Gastroesophageal sphincter (tissue), 4 donors: ENCODE measurements at regions not wholly inside any gene's neighbourhood (a gene's known extent, or its start where the extent isn't known, plus 50 kb on each side); places are given as distances from the start of the nearest gene placed in this dataset.

Source experiments
- ATAC-seq: fragments of 150-250 bp; one replicate; pipeline ENCODE4 v1.9.1; 2016; ENCODE audit warnings: mild to moderate bottlenecking, moderate library complexity
- H3K27ac ChIP-seq, 4 donors: fragments of 200-600 bp; sonication (generic) in 3 of 4; 1 replicate in 3 of 4; 2 replicates in 1 of 4; pipeline ENCODE4 v1.5.1; 2016 to 2019
- H3K27me3 ChIP-seq: fragments of 200-600 bp; sonication (generic); one replicate; pipeline ENCODE4 v1.5.1; 2019
- H3K36me3 ChIP-seq, 2 donors: fragments of 200-600 bp; sonication (generic); one replicate each; pipeline ENCODE4 v1.5.1; 2019; ENCODE audit warnings: control low read depth in 1 of 2
- H3K4me1 ChIP-seq, 3 donors: fragments of 200-600 bp; sonication (generic); 1 replicate in 2 of 3; 2 replicates in 1 of 3; pipeline ENCODE4 v1.5.1; 2016 to 2019; ENCODE audit warnings: control low read depth in 2 of 3
- H3K4me3 ChIP-seq, 2 donors: fragments of 200-600 bp; sonication (generic); one replicate each; pipeline ENCODE4 v1.5.1; 2019; ENCODE audit warnings: mild to moderate bottlenecking in 1 of 2, moderate library complexity in 1 of 2
- H3K9me3 ChIP-seq, 3 donors: fragments of 200-600 bp; sonication (generic); one replicate each; pipeline ENCODE4 v1.5.1; 2017 to 2019; ENCODE audit warnings: control low read depth in 2 of 3
- CTCF ChIP-seq, 4 experiments: fragments of 200-600 bp in 2 of 4; fragments of 450-650 bp in 2 of 4; sonication (generic) in 1 of 4; IDR thresholded peaks; one replicate each; pipeline ENCODE4 v1.5.1; 2017 to 2019; ENCODE audit warnings: antibody characterized with exemption in 4 of 4, mild to moderate bottlenecking in 2 of 4, moderate library complexity in 2 of 4
- EP300 ChIP-seq: sonication (generic); formaldehyde crosslinking; IDR thresholded peaks from one replicate; pipeline ENCODE4 v1.6.1; 2017; ENCODE audit warnings: antibody characterized with exemption, mild to moderate bottlenecking
- POLR2A ChIP-seq, 2 donors: fragments of 450-650 bp; IDR thresholded peaks; one replicate each; pipeline ENCODE4 v1.6.1; 2017; ENCODE audit warnings: antibody characterized with exemption in 2 of 2, mild to moderate bottlenecking in 2 of 2, moderate library complexity in 1 of 2
- POLR2AphosphoS5 ChIP-seq: sonication (generic); formaldehyde crosslinking; IDR thresholded peaks from one replicate; pipeline ENCODE4 v1.6.1; 2017; ENCODE audit warnings: antibody characterized with exemption
- WGBS, 2 donors: methylation state at CpG; one replicate each; pipeline ENCODE4 v1.1.5; 2018; ENCODE audit warnings: low coverage in 1 of 2; 5-methylcytosine and 5-hydroxymethylcytosine counted together

- WGBS, 2 donors, result 36 to 54% methylated on average over 2 to 3 of the region's 4 CpGs
- no peaks in the 10 kb centered on the region for H3K9me3 ChIP-seq
- no peaks in the 10 kb centered on the region for H3K4me1 ChIP-seq
- ATAC-seq, result no peak
- TF ChIP-seq EP300 (no peak), POLR2AphosphoS5 (no peak), POLR2A (IDR thresholded peaks at IDR 0.05) (no peak), CTCF (IDR thresholded peaks at IDR 0.05) (no peak)
- H3K27ac ChIP-seq, result no peak overlapping the region
- no peak overlapping the region for H3K4me3 ChIP-seq
- no peaks in the 10 kb centered on the region for H3K36me3 ChIP-seq
- H3K27me3 ChIP-seq, result no peaks in the 10 kb centered on the region
These were observed 1100.6 kb upstream of the RBFOX1 start for GRCh38 chr16:6232056-6232455.

GRCh38 chr16:6231398-6231797, 1101.2 kb upstream of the RBFOX1 start:
- WGBS, 2 donors, result 92 to 100% methylated on average over 1 of the region's 1 CpG

GRCh38 chr16:6229186-6229585, 1103.5 kb upstream of the RBFOX1 start:
- H3K27ac ChIP-seq, result no peak overlapping the region
- H3K36me3 ChIP-seq, result no peaks in the 10 kb centered on the region
- no peak for ATAC-seq
- no peak overlapping the region for H3K4me3 ChIP-seq
- no peaks in the 10 kb centered on the region for H3K9me3 ChIP-seq
- TF ChIP-seq CTCF (IDR thresholded peaks at IDR 0.05), result no peak
- no peak for TF ChIP-seq POLR2A (IDR thresholded peaks at IDR 0.05)
- no peak for TF ChIP-seq EP300
- no peak for TF ChIP-seq POLR2AphosphoS5
- 65 to 66% methylated on average over 3 to 5 of the region's 6 CpGs for WGBS, 2 donors
- H3K27me3 ChIP-seq, result no peaks in the 10 kb centered on the region
- no peaks in the 10 kb centered on the region for H3K4me1 ChIP-seq

More at GRCh38 chr16:6231398-6231797, 1101.2 kb upstream of the RBFOX1 start:
- Histone ChIP-seq H3K9me3 (no peaks in the 10 kb centered on the region), H3K4me3 (no peak overlapping the region), H3K4me1 (no peaks in the 10 kb centered on the region), H3K27me3 (no peaks in the 10 kb centered on the region), H3K36me3 (no peaks in the 10 kb centered on the region), H3K27ac (no peak overlapping the region)
- TF ChIP-seq POLR2A (IDR thresholded peaks at IDR 0.05) (no peak), EP300 (no peak), CTCF (IDR thresholded peaks at IDR 0.05) (no peak), POLR2AphosphoS5 (no peak)
- no peak for ATAC-seq

GRCh38 chr16:6218855-6219254, 1113.8 kb upstream of the RBFOX1 start:
- Histone ChIP-seq H3K27ac (no peak overlapping the region), H3K27me3 (no peaks in the 10 kb centered on the region), H3K4me3 (no peak overlapping the region), H3K36me3 (no peaks in the 10 kb centered on the region), H3K4me1 (no peaks in the 10 kb centered on the region), H3K9me3 (peaks cover 0 to 5% (median 0%) of the 10 kb centered on the region in 3 donors)
- 43 to 44% methylated on average over 3 of the region's 3 CpGs for WGBS, 2 donors
- TF ChIP-seq CTCF (IDR thresholded peaks at IDR 0.05) (no peak), EP300 (no peak), POLR2AphosphoS5 (no peak), POLR2A (IDR thresholded peaks at IDR 0.05) (no peak)
- ATAC-seq, result no peak

- no peak overlapping the region for H3K27ac ChIP-seq
- ATAC-seq, result no peak
- H3K4me3 ChIP-seq, result no peak overlapping the region
- H3K27me3 ChIP-seq, result no peaks in the 10 kb centered on the region
- no peaks in the 10 kb centered on the region for H3K36me3 ChIP-seq
- 55 to 61% methylated on average over 4 to 7 of the region's 7 CpGs for WGBS, 2 donors
- TF ChIP-seq EP300 (no peak), CTCF (IDR thresholded peaks at IDR 0.05) (no peak), POLR2AphosphoS5 (no peak), POLR2A (IDR thresholded peaks at IDR 0.05) (no peak)
- peaks cover 0 to 5% (median 0%) of the 10 kb centered on the region in 3 donors for H3K9me3 ChIP-seq
- H3K4me1 ChIP-seq, result no peaks in the 10 kb centered on the region
These were observed 1115.8 kb upstream of the RBFOX1 start for GRCh38 chr16:6216836-6217235.
